Hepatocyte (in vitro differentiated cells): ENCODE measurements at regions not wholly inside any gene's neighbourhood (a gene's known extent, or its start where the extent isn't known, plus 50 kb on each side); places are given as distances from the start of the nearest gene placed in this dataset.

Experiments used
- EZH2phosphoT487 ChIP-seq: fragments of 200-600 bp; sonication (generic); IDR thresholded peaks from one replicate; pipeline ENCODE4 v1.6.1; 2018; ENCODE audit warnings: antibody characterized with exemption, mild to moderate bottlenecking, low read depth, moderate library complexity; ENCODE audit not compliant: unreplicated experiment, severe bottlenecking
- TF ChIP-seq, protein P1 (sequence below): fragments of 200-600 bp; sonication (generic); IDR thresholded peaks from 2 replicates; pipeline ENCODE4 v1.5.1; 2016; ENCODE audit warnings: antibody characterized with exemption, mild to moderate bottlenecking; ENCODE audit not compliant: poor library complexity

DNA sequence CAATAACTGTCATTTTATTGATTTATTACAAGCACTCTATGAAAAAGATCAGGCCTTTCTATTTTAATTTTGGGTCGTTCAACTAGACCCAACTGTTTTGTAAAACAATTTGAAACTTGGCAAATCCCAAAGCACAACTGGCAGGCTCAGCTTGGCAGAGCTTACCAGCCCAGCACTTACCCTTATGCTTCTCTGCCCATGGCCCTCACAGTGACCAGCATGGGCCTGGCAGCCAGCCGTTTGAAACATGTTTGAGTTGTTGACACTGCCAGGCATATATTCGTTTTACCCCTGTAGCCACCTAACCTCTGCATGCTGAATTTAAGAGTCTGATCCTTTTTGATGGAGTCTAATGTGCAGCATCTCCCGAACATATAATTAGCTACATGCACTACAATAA is 796.7 kb upstream of the ADGRL2 start:
- TF ChIP-seq, protein P1, sequence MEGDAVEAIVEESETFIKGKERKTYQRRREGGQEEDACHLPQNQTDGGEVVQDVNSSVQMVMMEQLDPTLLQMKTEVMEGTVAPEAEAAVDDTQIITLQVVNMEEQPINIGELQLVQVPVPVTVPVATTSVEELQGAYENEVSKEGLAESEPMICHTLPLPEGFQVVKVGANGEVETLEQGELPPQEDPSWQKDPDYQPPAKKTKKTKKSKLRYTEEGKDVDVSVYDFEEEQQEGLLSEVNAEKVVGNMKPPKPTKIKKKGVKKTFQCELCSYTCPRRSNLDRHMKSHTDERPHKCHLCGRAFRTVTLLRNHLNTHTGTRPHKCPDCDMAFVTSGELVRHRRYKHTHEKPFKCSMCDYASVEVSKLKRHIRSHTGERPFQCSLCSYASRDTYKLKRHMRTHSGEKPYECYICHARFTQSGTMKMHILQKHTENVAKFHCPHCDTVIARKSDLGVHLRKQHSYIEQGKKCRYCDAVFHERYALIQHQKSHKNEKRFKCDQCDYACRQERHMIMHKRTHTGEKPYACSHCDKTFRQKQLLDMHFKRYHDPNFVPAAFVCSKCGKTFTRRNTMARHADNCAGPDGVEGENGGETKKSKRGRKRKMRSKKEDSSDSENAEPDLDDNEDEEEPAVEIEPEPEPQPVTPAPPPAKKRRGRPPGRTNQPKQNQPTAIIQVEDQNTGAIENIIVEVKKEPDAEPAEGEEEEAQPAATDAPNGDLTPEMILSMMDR, result no peak
- TF ChIP-seq EZH2phosphoT487, result no peak
